ENCODE measurements at regions not wholly inside any gene's neighbourhood (a gene's known extent, or its start where the extent isn't known, plus 50 kb on each side); places are given as distances from the start of the nearest gene placed in this dataset.
"Not testable (repeated sequence)": the region's sequence is repeated elsewhere in the genome, so short reads cannot be mapped to it uniquely, and the experiment has no call there.

- DNase-seq, result no peak
Observed at GRCh38 chr7:68334636-68335272, 1263.5 kb upstream of the AUTS2 start.

DNA sequence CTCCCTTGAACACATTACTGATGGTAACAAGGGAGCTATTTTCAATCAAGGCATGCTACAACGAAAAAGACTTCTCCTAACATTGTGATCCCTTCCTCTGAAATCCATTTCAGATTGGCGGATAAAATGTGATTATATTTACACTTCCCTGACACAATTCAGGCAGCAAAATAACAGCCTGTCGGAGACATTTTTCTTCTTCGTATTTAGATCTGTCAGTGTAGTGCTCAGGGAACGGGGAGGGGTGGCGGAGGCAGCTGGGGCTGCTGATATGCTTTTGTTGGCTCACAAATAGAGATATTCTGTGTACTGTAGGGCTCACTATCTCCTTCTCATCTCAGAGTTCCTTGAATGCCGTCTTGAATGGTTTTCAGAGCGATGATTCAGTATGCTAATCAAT is 1261.7 kb upstream of the AUTS2 start:
- no peak for DNase-seq

- no peak for DNase-seq
Observed at GRCh38 chr7:68348401-68348800, 1249.9 kb upstream of the AUTS2 start.

DNA sequence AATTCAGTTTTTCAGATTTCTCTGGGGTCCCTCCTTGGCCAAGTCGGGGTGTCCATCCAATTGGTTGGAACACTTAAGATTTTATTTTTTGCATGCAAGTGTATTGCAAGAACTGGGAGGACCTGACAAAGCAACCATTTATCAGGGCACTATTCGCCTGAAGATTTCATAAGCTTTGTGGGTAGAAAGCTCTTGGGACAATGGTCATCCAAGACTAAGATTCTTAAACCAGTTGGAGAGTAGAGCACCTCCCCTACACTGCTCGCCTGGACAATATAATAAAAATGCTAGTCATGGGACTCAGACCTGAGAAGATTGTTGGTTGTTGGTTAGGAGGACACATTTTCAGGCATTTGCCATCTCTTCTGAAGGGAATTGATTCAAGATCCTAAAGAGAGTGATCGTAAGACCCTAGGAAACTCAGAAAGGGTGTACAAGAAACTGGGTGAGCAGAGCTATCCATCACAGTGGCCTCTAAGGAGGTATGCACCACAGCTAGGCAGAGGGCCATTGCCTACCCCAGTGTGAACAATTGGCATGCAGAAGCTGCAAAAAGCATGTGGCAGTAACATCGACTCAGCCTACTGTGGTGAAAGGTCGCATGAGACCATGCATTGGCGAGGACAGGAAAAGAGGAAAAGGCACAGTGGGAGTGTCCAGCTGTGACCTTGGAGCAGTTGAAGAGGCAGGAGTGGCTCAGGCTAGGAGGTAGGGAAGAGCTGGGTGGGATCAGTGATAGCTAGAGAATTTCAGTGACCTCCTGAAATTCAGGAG is 1235.3 kb upstream of the AUTS2 start:
- no peak for DNase-seq

GRCh38 chr7:68364886-68365625 is 1233.2 kb upstream of the AUTS2 start:
- DNase-seq, result no peak

- DNase-seq, result no peak
Observed at GRCh38 chr7:68371985-68372384, 1226.3 kb upstream of the AUTS2 start.

GRCh38 chr7:68376131-68376661 is 1222.1 kb upstream of the AUTS2 start:
- DNase-seq, result no peak

DNA sequence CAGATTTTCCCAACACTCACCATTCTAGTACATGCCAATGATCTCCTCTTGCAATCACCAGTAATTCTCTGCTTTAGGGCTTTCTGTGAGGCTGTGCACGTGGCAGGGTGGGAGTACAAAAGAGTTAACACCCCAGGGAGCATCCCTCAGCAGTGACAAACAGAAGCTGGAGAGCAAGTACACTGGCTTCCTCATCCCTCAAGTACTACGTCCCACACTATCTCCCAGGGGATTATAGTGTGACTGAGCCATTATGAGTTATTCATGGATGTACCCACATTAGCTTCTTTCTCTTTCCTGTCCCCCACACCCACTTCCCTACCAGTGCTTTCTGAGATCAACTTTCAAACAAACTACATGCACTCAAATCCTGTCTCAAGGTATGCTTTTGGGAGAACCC is 1216.5 kb upstream of the AUTS2 start:
- no peak for DNase-seq

DNA sequence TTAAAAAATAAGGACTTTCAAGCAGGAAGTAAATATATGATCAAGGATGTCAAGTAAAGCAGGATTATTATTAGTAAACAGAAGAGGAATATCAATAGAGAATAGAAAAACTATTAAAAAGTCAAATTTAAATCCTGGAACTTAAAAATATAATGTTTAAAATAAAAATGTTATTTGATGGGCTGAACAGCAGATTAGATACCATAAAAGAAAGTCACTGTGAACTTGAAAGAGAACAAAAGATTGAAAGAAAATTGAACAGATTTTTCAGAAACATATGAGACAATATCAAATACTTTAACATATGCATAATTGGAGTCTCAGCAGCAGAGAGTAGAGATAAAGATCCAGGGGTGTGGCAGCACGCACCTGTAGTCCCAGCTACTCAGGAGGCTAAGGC is 1213.7 kb upstream of the AUTS2 start:
- DNase-seq, result no peak

- no peak for DNase-seq
Observed at GRCh38 chr7:68393051-68393450, 1205.2 kb upstream of the AUTS2 start.

DNA sequence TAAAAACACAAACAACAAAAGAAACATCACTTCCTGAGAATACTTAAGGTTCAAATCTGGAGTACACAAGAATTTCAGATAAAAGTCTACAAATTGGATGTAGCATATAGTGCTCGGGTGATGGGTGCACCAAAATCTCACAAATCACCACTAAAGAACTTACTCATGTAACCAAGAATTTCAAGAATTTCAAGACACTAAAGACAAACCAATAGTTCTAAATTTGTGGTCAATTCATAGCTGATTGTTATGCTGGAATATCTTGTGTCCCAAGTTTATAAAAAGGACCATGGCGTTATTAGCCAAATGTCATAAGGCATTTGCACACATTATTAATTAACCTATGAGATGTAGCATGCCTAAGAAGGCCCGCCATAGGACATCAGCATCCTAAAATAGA is 1204.1 kb upstream of the AUTS2 start:
- DNase-seq, result no peak

DNA sequence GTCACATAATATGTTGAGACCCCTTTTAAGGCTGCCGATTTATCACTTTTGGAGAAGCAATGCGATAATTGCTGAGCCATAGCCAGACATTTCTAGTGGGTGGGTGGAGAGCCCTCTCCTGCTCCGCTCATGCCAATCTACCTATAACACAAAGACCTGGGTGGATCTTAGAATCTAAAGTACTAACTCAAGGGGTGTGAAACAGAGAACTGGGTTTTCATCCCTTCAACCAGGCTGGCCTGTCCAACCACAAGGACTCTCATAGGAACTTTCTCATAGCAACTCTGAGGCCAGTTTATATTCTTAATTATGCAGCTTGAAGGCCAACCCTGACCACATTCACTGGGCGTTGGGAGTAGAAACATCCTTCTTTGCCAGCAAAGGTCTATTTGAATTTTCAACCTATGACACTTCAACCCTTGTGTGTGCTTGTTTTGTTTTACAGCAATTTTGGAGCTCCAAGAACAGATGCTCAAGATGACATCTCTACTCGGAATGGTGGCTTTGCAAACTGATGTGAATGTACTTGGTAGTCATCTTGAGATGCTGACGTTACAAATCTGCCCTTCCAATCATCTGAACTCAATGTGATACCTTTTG is 1198.2 kb upstream of the AUTS2 start:
- DNase-seq, result no peak

GRCh38 chr7:68400783-68401182 is 1197.5 kb upstream of the AUTS2 start:
- no peak for DNase-seq

GRCh38 chr7:68401313-68401712 is 1197.0 kb upstream of the AUTS2 start:
- no peak for DNase-seq

DNA sequence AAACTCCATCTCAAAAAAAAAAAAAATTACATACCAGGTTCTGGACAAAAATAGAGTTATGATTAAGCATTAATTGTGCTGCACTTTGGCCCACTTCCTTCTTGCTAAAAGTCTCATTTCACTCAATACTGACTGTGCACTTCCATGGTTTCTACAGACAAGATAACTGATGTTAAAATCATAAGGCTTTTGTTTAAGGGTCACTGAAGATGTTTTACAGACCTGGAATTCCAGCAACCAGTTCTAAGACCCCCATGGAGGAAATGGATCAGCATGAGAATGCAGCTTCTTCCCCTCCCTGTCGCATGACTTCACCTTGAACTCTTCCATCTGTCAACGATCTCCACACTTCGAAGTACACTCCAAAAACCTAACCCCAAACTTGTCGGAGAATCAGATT is 1191.8 kb upstream of the AUTS2 start:
- DNase-seq, result no peak

DNA sequence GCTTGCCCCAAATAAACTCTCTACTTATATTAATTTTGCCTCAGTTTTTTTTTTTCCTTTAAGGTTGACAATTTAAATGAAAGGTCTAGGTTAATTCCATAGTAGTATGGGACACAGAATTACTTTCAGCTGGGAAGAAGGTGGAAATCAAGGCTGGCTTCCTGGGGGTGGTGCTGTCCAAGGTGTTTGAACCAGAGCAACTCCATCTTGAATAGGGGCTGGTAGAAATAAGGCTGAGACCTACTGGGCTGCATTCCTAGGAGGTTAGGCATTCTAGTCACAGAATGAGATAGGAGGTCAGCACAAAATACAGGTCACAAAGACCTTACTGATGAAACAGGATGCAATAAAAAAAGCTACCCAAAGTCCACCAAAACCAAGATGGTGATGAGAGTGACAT is 1190.8 kb upstream of the AUTS2 start:
- no peak for DNase-seq

- no peak for DNase-seq
Observed at GRCh38 chr7:68408873-68409272, 1189.4 kb upstream of the AUTS2 start.

GRCh38 chr7:68409851-68410250 is 1188.4 kb upstream of the AUTS2 start:
- DNase-seq, result no peak

DNA sequence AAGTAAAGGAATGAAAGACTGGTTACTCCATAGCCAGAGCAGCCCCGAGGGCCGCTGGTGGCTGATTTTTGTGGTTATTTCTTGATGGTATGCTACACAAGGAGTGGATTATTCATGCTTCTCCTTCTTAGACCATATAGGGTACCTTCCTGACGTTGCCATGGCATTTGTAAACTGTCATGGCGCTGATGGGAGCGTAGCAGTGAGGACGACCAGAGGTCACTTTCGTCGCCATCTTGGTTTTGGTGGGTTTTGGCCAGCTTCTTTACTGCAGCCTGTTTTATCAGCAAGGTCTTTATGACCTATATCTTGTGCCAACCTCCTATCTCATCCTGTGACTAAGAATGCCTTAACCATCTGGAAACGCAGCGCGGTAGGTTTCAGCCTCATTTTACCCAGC is 1187.6 kb upstream of the AUTS2 start:
- not testable (repeated sequence) for DNase-seq

GRCh38 chr7:68411742-68412141 is 1186.5 kb upstream of the AUTS2 start:
- DNase-seq, result no peak

- no peak for DNase-seq
Observed at GRCh38 chr7:68414631-68415425, 1183.4 kb upstream of the AUTS2 start.

DNA sequence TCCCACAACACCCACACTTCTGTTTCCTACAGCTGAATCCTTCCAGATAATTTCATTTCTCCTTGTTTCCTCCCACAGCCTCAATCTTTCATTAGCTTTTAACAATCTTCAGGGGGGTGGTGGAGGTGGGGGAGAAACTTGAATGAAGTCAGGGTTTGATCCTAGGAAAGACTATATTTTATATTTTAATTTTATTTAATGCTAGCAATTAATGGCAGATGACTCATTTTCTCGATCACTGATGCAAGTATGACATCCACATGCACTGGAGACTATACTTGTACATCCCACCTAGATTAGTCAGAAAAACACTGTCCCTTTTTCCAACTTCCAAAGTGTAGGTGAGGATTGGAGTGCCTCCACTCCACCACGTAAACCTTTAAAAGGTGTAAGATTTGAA is 1181.3 kb upstream of the AUTS2 start:
- DNase-seq, result no peak

DNA sequence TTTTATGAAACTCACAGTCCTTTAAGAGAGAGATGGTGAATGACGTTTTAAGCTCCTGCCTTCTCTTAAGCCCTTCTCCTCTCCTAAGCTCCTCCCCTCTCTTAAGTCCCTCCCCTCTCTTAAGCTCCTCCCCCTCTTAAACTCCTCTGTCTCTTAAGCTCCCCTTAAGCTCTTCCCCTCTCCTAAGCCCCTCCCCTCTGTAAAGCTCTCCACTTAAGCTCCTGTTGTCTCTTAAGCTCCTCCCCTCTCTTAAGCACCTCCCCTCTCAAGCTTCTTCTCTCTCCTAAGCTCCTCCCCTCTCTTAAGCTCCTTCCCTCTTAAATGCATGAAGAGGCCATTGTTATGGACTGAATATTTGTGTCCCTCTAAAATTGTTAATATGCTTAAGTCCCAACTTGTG is 1180.6 kb upstream of the AUTS2 start:
- DNase-seq, result no peak
